H1 (cell line): ENCODE measurements at regions not wholly inside any gene's neighbourhood (a gene's known extent, or its start where the extent isn't known, plus 50 kb on each side); places are given as distances from the start of the nearest gene placed in this dataset.

ENCODE experiments used
- ASH2L ChIP-seq: fragments of 200-600, 300-600 bp; sonication (generic); IDR thresholded peaks from one replicate; pipeline ENCODE4 v1.7.1; 2017; ENCODE audit warnings: low read length
- CTCF ChIP-seq, 3 experiments: IDR thresholded peaks; 1 replicate in 2 of 3; 2 replicates in 1 of 3; pipeline versions ENCODE4 v1.5.1 to v1.6.1; 2011; ENCODE audit warnings: low read length in 3 of 3, mild to moderate bottlenecking in 3 of 3, inconsistent platforms in 2 of 3, low read depth in 1 of 3, moderate library complexity in 1 of 3; ENCODE audit not compliant: insufficient read depth in 1 of 3; ENCODE audit errors: control extremely low read depth in 1 of 3
- MAX ChIP-seq: IDR thresholded peaks from 2 replicates; pipeline ENCODE4 v1.6.1; 2012; ENCODE audit warnings: inconsistent platforms
- POLR2A ChIP-seq, 2 experiments: IDR thresholded peaks; 1 replicate in 1 of 2; 2 replicates in 1 of 2; pipeline ENCODE4 v1.6.1; 2011; ENCODE audit warnings: low read depth in 2 of 2, low read length in 2 of 2, mild to moderate bottlenecking in 2 of 2; ENCODE audit errors: control extremely low read depth in 1 of 2
- RAD21 ChIP-seq, 2 experiments: IDR thresholded peaks in 1 of 2; conservative IDR thresholded peaks in 1 of 2; 2 replicates each; pipeline ENCODE4 v1.6.1; 2011; ENCODE audit warnings: low read depth in 2 of 2, low read length in 2 of 2, improper control_type of control experiment in 1 of 2, inconsistent platforms in 1 of 2, mild to moderate bottlenecking in 1 of 2, moderate library complexity in 1 of 2
- SAP30 ChIP-seq: fragments of 300-600 bp; sonication (generic); IDR thresholded peaks from 2 replicates; pipeline ENCODE4 v1.7.1; 2012; ENCODE audit warnings: low read length, moderate library complexity, mild to moderate bottlenecking, inconsistent platforms; ENCODE audit not compliant: insufficient read depth, insufficient replicate concordance
- SP4 ChIP-seq: IDR thresholded peaks from 2 replicates; pipeline ENCODE4 v1.6.1; 2012; ENCODE audit warnings: low read length, inconsistent platforms
- SUZ12 ChIP-seq: fragments of 200-600 bp; sonication (generic); IDR thresholded peaks from 2 replicates; pipeline ENCODE4 v1.6.1; 2012; ENCODE audit warnings: mild to moderate bottlenecking, inconsistent platforms, low read length, moderate library complexity, mixed read lengths
- TAF1 ChIP-seq: IDR thresholded peaks from 2 replicates; pipeline ENCODE4 v1.6.1; 2011; ENCODE audit warnings: mild to moderate bottlenecking, low read depth, low read length
- YY1 ChIP-seq: IDR thresholded peaks from 2 replicates; pipeline ENCODE4 v1.6.1; 2011; ENCODE audit warnings: low read depth, mild to moderate bottlenecking, low read length

GRCh38 chr14:34250959-34251358 is 211.1 kb downstream of the SPTSSA start:
- TF ChIP-seq YY1 (no peak), RAD21 (IDR thresholded peaks at IDR 0.05 in 1 of 2, conservative IDR thresholded peaks at IDR 0.05 in 1 of 2; ENCODE audit: low read depth in 2 of 2, low read length in 2 of 2) (no peak), ASH2L (no peak), POLR2A (IDR thresholded peaks at IDR 0.05; ENCODE audit: control extremely low read depth in 1 of 2, low read depth in 2 of 2, low read length in 2 of 2) (no peak), CTCF (IDR thresholded peaks at IDR 0.05; ENCODE audit: control extremely low read depth in 1 of 3, insufficient read depth in 1 of 3, low read depth in 1 of 3, low read length in 3 of 3) (no peak), SP4 (no peak), TAF1 (no peak), SAP30 (no peak), MAX (no peak), SUZ12 (no peak)
